ENCODE measurements at regions not wholly inside any gene's neighbourhood (a gene's known extent, or its start where the extent isn't known, plus 50 kb on each side); places are given as distances from the start of the nearest gene placed in this dataset.
"Not testable (repeated sequence)": the region's sequence is repeated elsewhere in the genome, so short reads cannot be mapped to it uniquely, and the experiment has no call there.

- H3K79me2 ChIP-seq (ENCODE audit: insufficient read depth, low read length); H3K9me2 ChIP-seq (ENCODE audit: insufficient read depth); H3K4me2 ChIP-seq (ENCODE audit: low read length); ATAC-seq; H2AFZ ChIP-seq (ENCODE audit: low read depth, low read length, poor library complexity, severe bottlenecking); H3K36me3 ChIP-seq (ENCODE audit: control insufficient read depth in 1 of 2, insufficient read depth in 2 of 2, low read length in 2 of 2); BruUV-seq (replicated peaks); POLR2A ChIA-PET; H3K27me3 ChIP-seq (ENCODE audit: insufficient read depth, low read length); RAD21 ChIA-PET (ENCODE audit: low non-redundant PET in 1 of 2, low total read pairs in 2 of 2, uncharacterized antibody in 2 of 2, unreplicated experiment in 2 of 2); CTCF ChIA-PET; H3K4me3 ChIP-seq (replicated peaks in 1 of 2; ENCODE audit: low read depth in 1 of 2, low read length in 2 of 2); intact Hi-C loops (cut with micrococcal nuclease); H3K27ac ChIP-seq (ENCODE audit: low read depth, low read length); H3K9me3 ChIP-seq (ENCODE audit: control insufficient read depth in 1 of 2, insufficient read depth in 1 of 2, low read depth in 1 of 2, low read length in 2 of 2); H3K9ac ChIP-seq (ENCODE audit: low read length); H3K4me1 ChIP-seq (ENCODE audit: control insufficient read depth in 1 of 2, insufficient read depth in 2 of 2, low read length in 2 of 2); H4K20me1 ChIP-seq (ENCODE audit: insufficient read depth); DNase-seq (ENCODE audit: low read depth, low spot score): not testable (repeated sequence)
Measured at GRCh38 chr10:22130824-22131223, 87.0 kb downstream of the EBLN1 start.

- H3K9ac ChIP-seq (ENCODE audit: low read length); ATAC-seq; H3K36me3 ChIP-seq (ENCODE audit: control insufficient read depth in 1 of 2, insufficient read depth in 2 of 2, low read length in 2 of 2); DNase-seq (ENCODE audit: low read depth, low spot score); POLR2A ChIA-PET; H3K79me2 ChIP-seq (ENCODE audit: insufficient read depth, low read length); H3K4me1 ChIP-seq (ENCODE audit: control insufficient read depth in 1 of 2, insufficient read depth in 2 of 2, low read length in 2 of 2); H4K20me1 ChIP-seq (ENCODE audit: insufficient read depth); H3K4me3 ChIP-seq (replicated peaks in 1 of 2; ENCODE audit: low read depth in 1 of 2, low read length in 2 of 2); BruUV-seq (replicated peaks); CTCF ChIA-PET; H3K27ac ChIP-seq (ENCODE audit: low read depth, low read length); intact Hi-C loops (cut with micrococcal nuclease); H3K9me3 ChIP-seq (ENCODE audit: control insufficient read depth in 1 of 2, insufficient read depth in 1 of 2, low read depth in 1 of 2, low read length in 2 of 2); H3K9me2 ChIP-seq (ENCODE audit: insufficient read depth); H3K4me2 ChIP-seq (ENCODE audit: low read length); RAD21 ChIA-PET (ENCODE audit: low non-redundant PET in 1 of 2, low total read pairs in 2 of 2, uncharacterized antibody in 2 of 2, unreplicated experiment in 2 of 2); H2AFZ ChIP-seq (ENCODE audit: low read depth, low read length, poor library complexity, severe bottlenecking); H3K27me3 ChIP-seq (ENCODE audit: insufficient read depth, low read length): not testable (repeated sequence)
Measured at GRCh38 chr10:22129612-22130011, 88.2 kb downstream of the EBLN1 start.

DNA sequence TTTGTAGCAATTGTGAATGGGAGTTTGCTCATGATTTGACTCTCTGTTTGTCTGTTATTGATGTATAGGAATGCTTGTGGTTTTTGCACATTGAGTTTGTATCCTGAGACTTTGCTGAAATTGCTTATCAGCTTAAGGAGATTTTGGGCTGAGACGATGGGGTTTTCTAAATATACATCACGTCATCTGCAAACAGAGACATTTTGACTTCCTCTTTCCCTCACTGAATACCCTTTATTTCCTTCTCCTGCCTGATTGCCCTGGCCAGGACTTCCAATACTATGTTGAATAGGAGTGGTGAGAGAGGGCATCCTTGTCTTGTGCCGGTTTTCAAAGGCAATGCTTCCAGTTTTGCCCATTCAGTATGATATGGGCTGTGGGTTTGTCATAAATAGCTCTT, 96.6 kb downstream of the EBLN1 start:
- ATAC-seq; H3K4me2 ChIP-seq (ENCODE audit: low read length); H3K9ac ChIP-seq (ENCODE audit: low read length); H3K79me2 ChIP-seq (ENCODE audit: insufficient read depth, low read length); H3K4me3 ChIP-seq (replicated peaks in 1 of 2; ENCODE audit: low read depth in 1 of 2, low read length in 2 of 2); H2AFZ ChIP-seq (ENCODE audit: low read depth, low read length, poor library complexity, severe bottlenecking); H3K36me3 ChIP-seq (ENCODE audit: control insufficient read depth in 1 of 2, insufficient read depth in 2 of 2, low read length in 2 of 2); H3K4me1 ChIP-seq (ENCODE audit: control insufficient read depth in 1 of 2, insufficient read depth in 2 of 2, low read length in 2 of 2); POLR2A ChIA-PET; BruUV-seq (replicated peaks); H3K9me3 ChIP-seq (ENCODE audit: control insufficient read depth in 1 of 2, insufficient read depth in 1 of 2, low read depth in 1 of 2, low read length in 2 of 2); H3K9me2 ChIP-seq (ENCODE audit: insufficient read depth); H3K27ac ChIP-seq (ENCODE audit: low read depth, low read length); intact Hi-C loops (cut with micrococcal nuclease); DNase-seq (ENCODE audit: low read depth, low spot score); H4K20me1 ChIP-seq (ENCODE audit: insufficient read depth); RAD21 ChIA-PET (ENCODE audit: low non-redundant PET in 1 of 2, low total read pairs in 2 of 2, uncharacterized antibody in 2 of 2, unreplicated experiment in 2 of 2); CTCF ChIA-PET; H3K27me3 ChIP-seq (ENCODE audit: insufficient read depth, low read length): not testable (repeated sequence)

DNA sequence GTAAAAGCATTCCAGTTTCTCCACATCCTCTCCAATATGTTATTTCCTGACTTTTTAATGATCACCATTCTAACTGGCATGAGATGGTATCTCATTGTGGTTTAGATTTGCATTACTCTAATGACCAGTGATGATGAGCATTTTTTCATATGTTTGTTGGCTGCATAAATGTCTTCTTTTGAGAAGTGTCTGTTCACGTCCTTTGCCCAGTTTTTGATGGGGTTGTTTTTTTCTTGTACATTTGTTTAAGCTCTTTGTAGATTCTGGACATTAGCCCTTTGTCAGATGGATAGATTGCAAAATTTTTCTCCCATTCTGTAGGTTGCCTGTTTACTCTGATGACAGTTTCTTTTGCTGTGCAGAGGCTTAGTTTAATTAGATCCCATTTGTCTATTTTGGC, 97.7 kb downstream of the EBLN1 start:
- H3K4me2 ChIP-seq (ENCODE audit: low read length); H3K27ac ChIP-seq (ENCODE audit: low read depth, low read length); CTCF ChIA-PET; H3K4me1 ChIP-seq (ENCODE audit: control insufficient read depth in 1 of 2, insufficient read depth in 2 of 2, low read length in 2 of 2); H3K9me2 ChIP-seq (ENCODE audit: insufficient read depth); H3K9me3 ChIP-seq (ENCODE audit: control insufficient read depth in 1 of 2, insufficient read depth in 1 of 2, low read depth in 1 of 2, low read length in 2 of 2); H3K9ac ChIP-seq (ENCODE audit: low read length); ATAC-seq; DNase-seq (ENCODE audit: low read depth, low spot score); intact Hi-C loops (cut with micrococcal nuclease); H3K27me3 ChIP-seq (ENCODE audit: insufficient read depth, low read length); H3K79me2 ChIP-seq (ENCODE audit: insufficient read depth, low read length); H3K36me3 ChIP-seq (ENCODE audit: control insufficient read depth in 1 of 2, insufficient read depth in 2 of 2, low read length in 2 of 2); RAD21 ChIA-PET (ENCODE audit: low non-redundant PET in 1 of 2, low total read pairs in 2 of 2, uncharacterized antibody in 2 of 2, unreplicated experiment in 2 of 2); POLR2A ChIA-PET; H4K20me1 ChIP-seq (ENCODE audit: insufficient read depth); H2AFZ ChIP-seq (ENCODE audit: low read depth, low read length, poor library complexity, severe bottlenecking); BruUV-seq (replicated peaks); H3K4me3 ChIP-seq (replicated peaks in 1 of 2; ENCODE audit: low read depth in 1 of 2, low read length in 2 of 2): not testable (repeated sequence)

DNA sequence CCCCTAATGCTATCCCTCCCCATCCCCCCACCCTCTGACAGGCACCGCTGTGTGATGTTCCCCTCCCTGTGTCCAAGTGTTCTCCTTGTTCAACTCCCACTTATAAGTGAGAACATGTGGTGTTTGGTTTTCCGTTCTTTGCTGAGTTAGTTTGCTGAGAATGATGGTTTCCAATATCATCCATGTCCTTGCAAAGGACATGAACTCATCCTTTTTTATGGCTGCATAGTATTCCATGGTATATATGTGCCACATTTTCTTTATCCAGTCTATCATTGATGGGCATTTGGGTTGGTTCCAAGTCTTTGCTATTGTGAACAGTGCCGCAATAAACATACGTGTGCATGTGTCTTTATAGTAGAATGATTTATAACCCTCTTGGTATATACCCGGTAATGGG, 98.2 kb downstream of the EBLN1 start:
- H3K4me2 ChIP-seq (ENCODE audit: low read length); H3K4me1 ChIP-seq (ENCODE audit: control insufficient read depth in 1 of 2, insufficient read depth in 2 of 2, low read length in 2 of 2); H4K20me1 ChIP-seq (ENCODE audit: insufficient read depth); H3K9ac ChIP-seq (ENCODE audit: low read length); intact Hi-C loops (cut with micrococcal nuclease); H3K9me3 ChIP-seq (ENCODE audit: control insufficient read depth in 1 of 2, insufficient read depth in 1 of 2, low read depth in 1 of 2, low read length in 2 of 2); POLR2A ChIA-PET; ATAC-seq; BruUV-seq (replicated peaks); H2AFZ ChIP-seq (ENCODE audit: low read depth, low read length, poor library complexity, severe bottlenecking); H3K27me3 ChIP-seq (ENCODE audit: insufficient read depth, low read length); H3K79me2 ChIP-seq (ENCODE audit: insufficient read depth, low read length); H3K27ac ChIP-seq (ENCODE audit: low read depth, low read length); RAD21 ChIA-PET (ENCODE audit: low non-redundant PET in 1 of 2, low total read pairs in 2 of 2, uncharacterized antibody in 2 of 2, unreplicated experiment in 2 of 2); H3K9me2 ChIP-seq (ENCODE audit: insufficient read depth); H3K36me3 ChIP-seq (ENCODE audit: control insufficient read depth in 1 of 2, insufficient read depth in 2 of 2, low read length in 2 of 2); DNase-seq (ENCODE audit: low read depth, low spot score); CTCF ChIA-PET; H3K4me3 ChIP-seq (replicated peaks in 1 of 2; ENCODE audit: low read depth in 1 of 2, low read length in 2 of 2): not testable (repeated sequence)
